ENCODE measurements at regions not wholly inside any gene's neighbourhood (a gene's known extent, or its start where the extent isn't known, plus 50 kb on each side); places are given as distances from the start of the nearest gene placed in this dataset.

DNA sequence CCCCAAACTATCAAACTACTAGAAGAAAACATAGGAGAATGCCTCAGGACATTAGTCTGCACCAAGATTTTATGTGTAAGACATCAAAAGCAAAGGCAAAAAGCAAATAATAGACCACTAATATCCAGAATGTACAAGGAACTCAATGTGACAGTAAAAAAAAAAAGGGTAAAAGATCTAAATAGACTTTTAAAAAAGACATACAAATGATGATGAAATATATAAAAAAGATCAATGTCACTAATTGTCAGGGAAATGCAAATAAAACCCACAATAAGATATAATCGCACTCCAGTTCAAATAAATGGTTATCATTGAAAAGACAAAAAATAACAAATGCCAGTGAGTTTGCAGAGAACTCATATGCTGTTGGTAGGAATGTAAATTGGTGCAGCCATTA lies 118.3 kb upstream of the DUSP22 start:
- TF ChIP-seq SUZ12 (IDR thresholded peaks at IDR 0.05; ENCODE audit: extremely low read depth, insufficient read depth, insufficient read length) (no peak), ZNF274 (IDR thresholded peaks at IDR 0.05; ENCODE audit: low read depth, low read length) (no peak)

Data from NT2/D1 (cell line).